ENCODE measurements at regions not wholly inside any gene's neighbourhood (a gene's known extent, or its start where the extent isn't known, plus 50 kb on each side); places are given as distances from the start of the nearest gene placed in this dataset.

DNA sequence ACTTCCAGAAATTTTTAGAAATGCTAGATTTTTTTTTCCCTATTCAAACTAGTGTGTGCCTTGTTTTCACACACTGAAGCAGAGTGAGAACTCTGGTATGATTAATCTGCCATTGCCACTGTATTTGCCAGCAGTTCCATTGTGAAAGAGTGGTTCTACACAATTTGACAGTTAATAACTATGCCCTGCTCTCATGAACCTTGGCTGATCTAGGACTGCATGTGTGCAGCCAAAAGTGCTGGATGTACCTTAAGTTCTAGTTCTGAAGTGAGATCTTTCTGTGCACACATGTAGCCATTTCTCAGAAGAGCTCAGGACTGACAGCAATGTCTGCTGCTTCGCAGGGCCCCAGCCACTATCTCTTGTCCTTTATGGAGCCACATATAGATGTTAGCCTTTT lies 328.2 kb upstream of the SPRY2 start:
- H3K27ac ChIP-seq (ENCODE audit: low read length) = no peak overlapping the region
- no peaks in the 10 kb centered on the region for H3K36me3 ChIP-seq (ENCODE audit: insufficient read depth, low read length)
- no peaks in the 10 kb centered on the region for H3F3A ChIP-seq (ENCODE audit: insufficient read depth, low read length, poor library complexity, severe bottlenecking)
- no peaks in the 10 kb centered on the region for H4K20me1 ChIP-seq (ENCODE audit: insufficient read depth)
- no peaks in the 10 kb centered on the region for H3K79me2 ChIP-seq (replicated peaks; ENCODE audit: insufficient read depth, low read length)
- H3K9me2 ChIP-seq (ENCODE audit: insufficient read depth, low read length) = no peaks in the 10 kb centered on the region
- H2AFZ ChIP-seq (ENCODE audit: low read depth, low read length) = no peak overlapping the region
- TF ChIP-seq TAF1 (IDR thresholded peaks at IDR 0.05; ENCODE audit: low read depth) (no peak), POLR2AphosphoS5 (IDR thresholded peaks at IDR 0.05) (no peak)
- TF ChIP-seq, protein P1, sequence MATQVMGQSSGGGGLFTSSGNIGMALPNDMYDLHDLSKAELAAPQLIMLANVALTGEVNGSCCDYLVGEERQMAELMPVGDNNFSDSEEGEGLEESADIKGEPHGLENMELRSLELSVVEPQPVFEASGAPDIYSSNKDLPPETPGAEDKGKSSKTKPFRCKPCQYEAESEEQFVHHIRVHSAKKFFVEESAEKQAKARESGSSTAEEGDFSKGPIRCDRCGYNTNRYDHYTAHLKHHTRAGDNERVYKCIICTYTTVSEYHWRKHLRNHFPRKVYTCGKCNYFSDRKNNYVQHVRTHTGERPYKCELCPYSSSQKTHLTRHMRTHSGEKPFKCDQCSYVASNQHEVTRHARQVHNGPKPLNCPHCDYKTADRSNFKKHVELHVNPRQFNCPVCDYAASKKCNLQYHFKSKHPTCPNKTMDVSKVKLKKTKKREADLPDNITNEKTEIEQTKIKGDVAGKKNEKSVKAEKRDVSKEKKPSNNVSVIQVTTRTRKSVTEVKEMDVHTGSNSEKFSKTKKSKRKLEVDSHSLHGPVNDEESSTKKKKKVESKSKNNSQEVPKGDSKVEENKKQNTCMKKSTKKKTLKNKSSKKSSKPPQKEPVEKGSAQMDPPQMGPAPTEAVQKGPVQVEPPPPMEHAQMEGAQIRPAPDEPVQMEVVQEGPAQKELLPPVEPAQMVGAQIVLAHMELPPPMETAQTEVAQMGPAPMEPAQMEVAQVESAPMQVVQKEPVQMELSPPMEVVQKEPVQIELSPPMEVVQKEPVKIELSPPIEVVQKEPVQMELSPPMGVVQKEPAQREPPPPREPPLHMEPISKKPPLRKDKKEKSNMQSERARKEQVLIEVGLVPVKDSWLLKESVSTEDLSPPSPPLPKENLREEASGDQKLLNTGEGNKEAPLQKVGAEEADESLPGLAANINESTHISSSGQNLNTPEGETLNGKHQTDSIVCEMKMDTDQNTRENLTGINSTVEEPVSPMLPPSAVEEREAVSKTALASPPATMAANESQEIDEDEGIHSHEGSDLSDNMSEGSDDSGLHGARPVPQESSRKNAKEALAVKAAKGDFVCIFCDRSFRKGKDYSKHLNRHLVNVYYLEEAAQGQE (IDR thresholded peaks at IDR 0.05; ENCODE audit: borderline replicate concordance) = no peak
- TF ChIP-seq, protein P2, sequence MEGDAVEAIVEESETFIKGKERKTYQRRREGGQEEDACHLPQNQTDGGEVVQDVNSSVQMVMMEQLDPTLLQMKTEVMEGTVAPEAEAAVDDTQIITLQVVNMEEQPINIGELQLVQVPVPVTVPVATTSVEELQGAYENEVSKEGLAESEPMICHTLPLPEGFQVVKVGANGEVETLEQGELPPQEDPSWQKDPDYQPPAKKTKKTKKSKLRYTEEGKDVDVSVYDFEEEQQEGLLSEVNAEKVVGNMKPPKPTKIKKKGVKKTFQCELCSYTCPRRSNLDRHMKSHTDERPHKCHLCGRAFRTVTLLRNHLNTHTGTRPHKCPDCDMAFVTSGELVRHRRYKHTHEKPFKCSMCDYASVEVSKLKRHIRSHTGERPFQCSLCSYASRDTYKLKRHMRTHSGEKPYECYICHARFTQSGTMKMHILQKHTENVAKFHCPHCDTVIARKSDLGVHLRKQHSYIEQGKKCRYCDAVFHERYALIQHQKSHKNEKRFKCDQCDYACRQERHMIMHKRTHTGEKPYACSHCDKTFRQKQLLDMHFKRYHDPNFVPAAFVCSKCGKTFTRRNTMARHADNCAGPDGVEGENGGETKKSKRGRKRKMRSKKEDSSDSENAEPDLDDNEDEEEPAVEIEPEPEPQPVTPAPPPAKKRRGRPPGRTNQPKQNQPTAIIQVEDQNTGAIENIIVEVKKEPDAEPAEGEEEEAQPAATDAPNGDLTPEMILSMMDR (IDR thresholded peaks at IDR 0.05; ENCODE audit: poor library complexity, severe bottlenecking) = no peak
- H3K4me2 ChIP-seq (ENCODE audit: low read length) = no peak overlapping the region
- no peak overlapping the region for H3K9ac ChIP-seq (ENCODE audit: low read length)
- H3K4me3 ChIP-seq (ENCODE audit: low read length) = no peak overlapping the region
- H3K9me3 ChIP-seq (ENCODE audit: low read length) = no peaks in the 10 kb centered on the region
- H3K27me3 ChIP-seq (ENCODE audit: insufficient read depth, low read depth, low read length) = no peaks in the 10 kb centered on the region

DNA sequence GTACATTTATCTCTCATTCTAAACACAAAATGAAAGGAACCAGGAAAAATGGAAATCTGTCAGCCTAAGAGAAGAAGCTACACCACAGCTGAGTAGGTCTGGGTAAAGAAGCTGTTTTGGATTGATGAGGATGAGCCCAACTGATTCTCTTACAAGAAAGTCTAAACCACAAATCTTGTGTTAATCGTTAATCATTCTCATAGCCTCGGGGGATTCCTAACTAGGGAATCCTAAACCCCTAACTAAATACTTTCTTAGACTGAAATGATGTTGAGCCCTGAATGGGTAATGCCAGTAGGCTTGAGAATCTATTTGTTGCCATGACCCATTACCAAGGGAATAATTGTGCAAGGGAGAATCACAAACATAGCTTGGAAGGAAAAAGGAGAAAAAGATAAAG lies 327.5 kb upstream of the SPRY2 start:
- H3K9me3 ChIP-seq (ENCODE audit: low read length) = no peaks in the 10 kb centered on the region
- H3K27me3 ChIP-seq (ENCODE audit: insufficient read depth, low read depth, low read length) = no peaks in the 10 kb centered on the region
- H3K4me2 ChIP-seq (ENCODE audit: low read length) = no peak overlapping the region
- no peaks in the 10 kb centered on the region for H3K36me3 ChIP-seq (ENCODE audit: insufficient read depth, low read length)
- no peak overlapping the region for H2AFZ ChIP-seq (ENCODE audit: low read depth, low read length)
- H3K4me3 ChIP-seq (ENCODE audit: low read length) = no peak overlapping the region
- no peak for TF ChIP-seq TAF1 (IDR thresholded peaks at IDR 0.05; ENCODE audit: low read depth)
- TF ChIP-seq EP300 (conservative IDR thresholded peaks at IDR 0.05; ENCODE audit: poor library complexity, severe bottlenecking) = no peak
- TF ChIP-seq MXI1 (conservative IDR thresholded peaks at IDR 0.05; ENCODE audit: poor library complexity, severe bottlenecking) = no peak
- TF ChIP-seq POLR2AphosphoS5 (IDR thresholded peaks at IDR 0.05) = no peak
- TF ChIP-seq, protein P1 (IDR thresholded peaks at IDR 0.05; ENCODE audit: borderline replicate concordance) = no peak
- no peak for TF ChIP-seq SMC3 (conservative IDR thresholded peaks at IDR 0.05; ENCODE audit: poor library complexity)
- TF ChIP-seq EZH2 (IDR thresholded peaks at IDR 0.05; ENCODE audit: borderline replicate concordance, insufficient read depth, low read length, poor library complexity, severe bottlenecking) = no peak
- TF ChIP-seq, protein P2 (IDR thresholded peaks at IDR 0.05; ENCODE audit: poor library complexity, severe bottlenecking) = no peak
- no peak for TF ChIP-seq RAD21 (conservative IDR thresholded peaks at IDR 0.05)
- H4K20me1 ChIP-seq (ENCODE audit: insufficient read depth) = no peaks in the 10 kb centered on the region
- H3K27ac ChIP-seq (ENCODE audit: low read length) = no peak overlapping the region
- H3K9me2 ChIP-seq (ENCODE audit: insufficient read depth, low read length) = no peaks in the 10 kb centered on the region
- no peaks in the 10 kb centered on the region for H3K79me2 ChIP-seq (replicated peaks; ENCODE audit: insufficient read depth, low read length)
- H3F3A ChIP-seq (ENCODE audit: insufficient read depth, low read length, poor library complexity, severe bottlenecking) = no peaks in the 10 kb centered on the region
- H3K9ac ChIP-seq (ENCODE audit: low read length) = no peak overlapping the region
